Left ventricle myocardium superior (tissue), 1 donor: ENCODE measurements at regions not wholly inside any gene's neighbourhood (a gene's known extent, or its start where the extent isn't known, plus 50 kb on each side); places are given as distances from the start of the nearest gene placed in this dataset.

Experiments used
- ATAC-seq: fragments of 200-7000 bp; cut with Tn5 transposase; one replicate; pipeline ENCODE4 v1.9.1; 2020; ENCODE audit warnings: mild to moderate bottlenecking, moderate library complexity
- DNase-seq: peaks from one replicate; pipeline ENCODE4 v3.0.0-alpha.2; 2020
- intact Hi-C: fragments of 100-400 bp; cut with micrococcal nuclease; formaldehyde crosslinking; loops from one replicate; pipeline ENCODE4 v1.11.0; 2022
- donor health status: DM: no; HTN: yes; CAD: no; lungs with severe emphysema.

- no peak for ATAC-seq
- intact Hi-C loops = no loop called here
- no peak for DNase-seq
Measured at GRCh38 chr10:108862676-108863350, 1060.5 kb downstream of the XPNPEP1 start.

DNA sequence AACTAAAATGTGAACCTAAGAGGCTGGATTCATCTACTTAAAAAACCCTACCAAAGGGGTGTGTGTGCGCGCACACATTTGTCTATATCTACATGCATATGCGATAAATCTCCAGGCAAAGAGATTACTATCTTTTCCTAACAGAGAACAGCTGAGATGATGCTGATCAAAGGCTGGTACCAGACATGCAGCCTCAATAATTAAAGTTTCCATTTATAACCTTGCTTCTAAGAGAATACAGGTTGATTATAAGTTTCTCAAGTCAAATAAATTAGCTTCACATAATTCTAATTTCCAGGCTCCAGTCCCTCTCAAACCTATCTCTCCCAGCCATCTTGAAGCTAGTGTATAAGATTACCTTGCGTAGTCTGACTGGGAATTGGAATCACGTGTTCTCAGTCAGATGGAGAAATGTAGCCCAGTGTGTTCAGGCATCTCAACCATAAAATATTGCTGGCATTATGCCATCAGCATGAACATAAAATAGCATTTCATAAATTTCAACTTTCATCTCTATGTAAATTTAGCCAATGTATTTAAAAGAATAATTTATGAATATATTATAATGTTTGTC lies 1062.0 kb downstream of the XPNPEP1 start:
- ATAC-seq = no peak
- no peak for DNase-seq
- intact Hi-C loops = no loop called here

DNA sequence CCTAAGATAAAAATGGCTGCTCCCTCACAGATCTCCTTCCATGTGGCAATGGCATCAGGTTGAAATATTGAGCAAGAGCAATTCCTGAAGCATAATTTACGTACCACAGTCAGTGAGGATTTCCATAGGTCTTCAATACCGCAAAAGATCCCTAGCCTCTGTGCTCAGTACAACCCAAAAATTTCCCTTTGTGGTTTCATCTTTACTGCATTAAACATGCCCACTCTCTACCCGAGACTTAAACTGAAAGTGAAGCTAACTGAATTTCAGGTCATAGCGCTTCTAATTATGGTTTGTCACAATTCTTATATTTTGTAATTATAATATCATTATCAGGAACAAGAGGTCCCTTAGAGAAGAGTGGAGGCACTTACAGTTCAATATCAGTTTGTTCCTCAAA lies 1071.1 kb downstream of the XPNPEP1 start:
- intact Hi-C loops = no loop called here
- DNase-seq = no peak
- no peak for ATAC-seq

DNA sequence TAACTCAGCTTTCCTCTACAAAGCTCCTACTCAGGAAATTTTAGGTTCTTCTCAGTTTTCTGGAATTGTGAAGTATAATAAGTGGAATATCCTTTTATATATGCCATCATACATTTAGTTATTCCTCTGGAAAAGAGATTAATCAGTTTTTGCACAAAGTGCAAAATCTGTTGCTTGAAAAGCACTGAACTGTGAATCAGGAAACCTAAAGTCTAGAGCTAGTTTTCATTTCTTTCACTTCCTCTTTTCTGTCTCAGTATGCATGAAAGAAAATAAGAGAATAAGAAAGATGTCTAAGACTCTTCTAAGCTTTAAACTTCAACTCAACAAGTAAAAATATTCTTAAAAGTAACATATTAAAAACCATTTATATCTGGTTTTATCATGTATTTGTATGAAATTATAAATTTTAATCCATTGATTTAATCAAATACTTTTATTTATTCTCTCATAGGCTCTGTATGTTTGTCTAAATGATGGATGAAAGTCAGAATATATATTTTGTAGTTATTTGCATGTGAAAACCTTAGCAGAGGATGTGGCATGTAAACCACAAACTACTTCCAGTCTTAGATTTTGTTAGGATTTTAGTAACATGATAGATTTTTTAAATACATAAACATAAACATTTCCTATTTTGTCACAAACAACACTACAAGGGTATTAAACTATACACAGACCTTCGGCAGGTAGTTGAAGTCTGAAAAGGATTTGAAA lies 1073.0 kb downstream of the XPNPEP1 start:
- ATAC-seq (no peak), DNase-seq (no peak)
- intact Hi-C loops = no loop called here

DNA sequence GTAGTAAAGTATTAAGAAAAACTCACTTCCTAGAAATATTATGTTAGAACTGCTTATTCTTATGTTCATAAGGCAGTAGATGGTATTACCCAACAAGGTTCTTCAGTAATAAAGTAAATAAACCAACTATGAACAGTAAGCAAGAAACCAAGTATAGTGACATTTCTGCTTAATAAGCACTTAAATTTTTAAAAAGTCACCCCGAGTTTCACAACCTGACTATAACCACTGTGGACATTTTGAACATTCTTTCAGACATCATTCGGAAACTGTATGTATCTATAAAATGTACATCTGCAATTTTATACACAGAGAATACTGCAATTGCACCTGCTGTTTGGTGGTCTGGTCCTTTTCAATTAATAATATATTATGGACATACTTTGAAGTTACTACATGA lies 1073.6 kb downstream of the XPNPEP1 start:
- ATAC-seq = no peak
- intact Hi-C loops = no loop called here
- no peak for DNase-seq

DNA sequence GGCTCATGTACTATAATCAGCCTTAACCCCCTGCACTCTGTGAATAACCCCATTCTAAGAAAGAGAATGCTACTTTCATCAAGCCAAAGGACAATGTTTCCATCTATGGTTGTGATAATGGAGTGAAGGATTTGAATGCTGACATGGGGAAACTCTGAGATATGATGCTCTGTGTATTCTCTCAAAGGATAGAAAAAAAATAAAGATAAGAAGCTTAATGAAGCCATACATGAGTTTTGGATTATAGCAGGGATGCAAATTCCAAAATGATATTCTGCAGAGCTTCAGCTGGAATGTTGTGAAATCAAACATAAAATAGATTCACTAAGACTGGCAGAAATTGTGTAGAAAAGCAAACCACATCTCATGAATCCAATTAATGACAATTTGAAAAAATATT lies 1074.1 kb downstream of the XPNPEP1 start:
- no peak for ATAC-seq
- DNase-seq = no peak
- intact Hi-C loops = no loop called here

- intact Hi-C loops = no loop called here
- no peak for DNase-seq
- ATAC-seq = no peak
Measured at GRCh38 chr10:108848046-108848445, 1075.3 kb downstream of the XPNPEP1 start.

DNA sequence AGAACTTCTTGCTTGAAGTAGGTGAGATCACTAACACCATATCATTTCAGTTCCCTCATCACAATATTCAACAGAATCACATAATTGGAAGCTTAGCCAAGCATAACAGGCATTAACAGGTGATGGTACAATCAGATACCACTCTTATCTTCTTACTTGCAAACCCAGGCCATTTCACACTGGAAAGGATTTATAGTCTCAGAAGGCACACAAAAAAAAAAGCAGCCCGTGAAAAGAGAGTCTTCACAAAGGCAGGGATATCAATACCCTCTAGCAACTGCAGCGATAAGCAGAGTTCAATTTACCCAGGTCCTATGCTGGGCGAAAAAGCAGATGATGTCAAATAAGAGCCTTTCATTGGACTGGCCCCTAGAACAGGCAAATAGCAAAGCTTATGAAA lies 1082.4 kb downstream of the XPNPEP1 start:
- intact Hi-C loops = no loop called here
- DNase-seq (no peak), ATAC-seq (no peak)

GRCh38 chr10:108836362-108836761 lies 1086.9 kb downstream of the XPNPEP1 start:
- ATAC-seq (no peak), DNase-seq (no peak)
- intact Hi-C loops = no loop called here

DNA sequence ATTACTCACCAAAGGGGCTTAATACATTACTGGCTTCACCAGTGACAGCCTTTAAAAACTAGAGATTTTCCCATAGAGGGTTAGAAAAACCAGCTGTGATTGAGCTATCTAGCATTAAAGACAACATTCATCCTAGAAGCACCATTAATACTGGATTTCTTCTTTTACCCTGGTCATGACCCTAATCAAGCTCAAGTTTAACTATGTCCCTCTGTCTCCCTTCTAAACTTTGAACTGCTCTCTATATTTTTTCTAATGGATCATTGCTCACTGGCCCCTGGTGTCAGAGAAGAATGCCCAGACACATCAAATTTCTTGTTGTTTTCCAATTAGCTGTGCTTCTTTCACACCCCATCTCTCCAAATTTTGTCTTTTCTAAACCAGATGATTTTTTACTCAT lies 1101.3 kb downstream of the XPNPEP1 start:
- ATAC-seq (no peak), DNase-seq (no peak)
- intact Hi-C loops = no loop called here

DNA sequence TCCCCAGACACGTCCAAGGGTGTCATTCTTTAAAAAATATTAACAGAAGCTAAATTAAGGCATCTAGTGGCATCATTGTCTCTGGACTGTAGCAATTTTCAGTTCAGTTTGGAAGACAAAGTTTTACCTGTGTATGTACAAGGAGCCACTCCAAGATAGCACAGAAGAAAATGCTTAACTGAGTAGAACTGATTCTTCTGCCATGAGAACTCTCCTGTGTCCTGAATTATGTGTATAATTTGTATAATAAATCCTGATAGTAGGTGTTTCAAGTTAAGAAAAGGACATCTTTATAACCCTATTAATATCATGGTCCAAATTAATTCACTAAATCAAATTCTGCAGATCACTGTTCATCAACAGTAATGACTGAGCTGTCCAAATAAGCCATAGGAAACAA lies 1104.0 kb downstream of the XPNPEP1 start:
- ATAC-seq = no peak
- DNase-seq = no peak

GRCh38 chr10:108817584-108817983 lies 1105.7 kb downstream of the XPNPEP1 start:
- intact Hi-C loops = no loop called here
- no peak for DNase-seq
- no peak for ATAC-seq

More for the DNA sequence above, 1104.0 kb downstream of the XPNPEP1 start:
- intact Hi-C loops = no loop called here

GRCh38 chr10:108817135-108817534 lies 1106.2 kb downstream of the XPNPEP1 start:
- no peak for DNase-seq
- intact Hi-C loops = no loop called here
- ATAC-seq = no peak

DNA sequence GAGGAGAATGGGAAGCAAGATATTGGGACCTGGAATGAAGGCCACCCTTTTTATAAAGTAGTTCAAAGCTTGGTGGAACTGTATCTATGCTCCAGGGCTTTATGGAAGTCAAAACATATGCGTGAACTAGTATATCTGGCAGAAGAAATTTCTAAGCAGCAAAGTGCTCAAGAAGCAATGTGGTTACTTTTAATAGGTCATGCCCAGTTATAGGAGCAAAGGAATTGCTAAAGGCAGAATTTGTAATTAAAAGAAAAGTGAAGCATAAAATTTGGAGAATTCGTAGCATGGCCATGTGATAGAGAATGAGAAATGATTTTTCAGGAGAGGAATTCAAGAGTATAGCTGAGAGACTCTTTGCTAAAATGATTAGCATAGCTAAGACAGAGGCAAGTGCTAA lies 1110.4 kb downstream of the XPNPEP1 start:
- DNase-seq = no peak
- intact Hi-C loops = no loop called here
- ATAC-seq = no peak

DNA sequence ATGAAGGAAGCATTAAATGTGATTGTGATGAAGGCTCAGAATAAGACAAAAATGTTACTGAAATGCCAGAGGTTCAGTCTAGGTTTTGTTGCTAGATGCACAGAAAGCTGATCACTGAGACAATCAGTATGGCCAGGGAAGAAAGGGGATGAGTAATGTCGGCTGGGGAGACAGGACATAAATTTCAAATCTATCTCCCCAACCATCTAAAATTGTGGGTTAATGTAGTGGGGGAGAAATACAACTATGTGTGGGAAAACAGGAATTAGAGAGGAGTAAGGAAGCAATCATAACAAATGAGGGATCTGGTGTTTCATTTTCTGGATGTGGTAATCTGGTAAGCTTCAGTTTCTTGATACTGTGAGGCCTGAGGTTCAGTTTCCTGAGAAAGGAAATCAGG lies 1111.0 kb downstream of the XPNPEP1 start:
- ATAC-seq (no peak), DNase-seq (no peak)
- intact Hi-C loops = no loop called here

- DNase-seq (no peak), ATAC-seq (no peak)
- intact Hi-C loops = no loop called here
Measured at GRCh38 chr10:108808228-108808627, 1115.1 kb downstream of the XPNPEP1 start.

- DNase-seq (no peak), ATAC-seq (no peak)
- intact Hi-C loops = no loop called here
Measured at GRCh38 chr10:108801775-108802517, 1121.4 kb downstream of the XPNPEP1 start.

GRCh38 chr10:108801220-108801619 lies 1122.1 kb downstream of the XPNPEP1 start:
- DNase-seq (no peak), ATAC-seq (no peak)
- intact Hi-C loops = no loop called here

GRCh38 chr10:108797573-108797972 lies 1125.7 kb downstream of the XPNPEP1 start:
- DNase-seq = no peak
- ATAC-seq = no peak
- intact Hi-C loops = no loop called here

GRCh38 chr10:108791794-108792474 lies 1131.4 kb downstream of the XPNPEP1 start:
- DNase-seq (no peak), ATAC-seq (no peak)
- intact Hi-C loops = no loop called here
